GM18951 (cell line): ENCODE measurements at regions not wholly inside any gene's neighbourhood (a gene's known extent, or its start where the extent isn't known, plus 50 kb on each side); places are given as distances from the start of the nearest gene placed in this dataset.

Experiments used
- POLR2A ChIP-seq: IDR thresholded peaks from 4 replicates; pipeline ENCODE4 v1.6.1; 2011; ENCODE audit warnings: mild to moderate bottlenecking; ENCODE audit not compliant: insufficient read length, insufficient read depth; ENCODE audit errors: extremely low read depth
- in situ Hi-C: fragments of 300-500 bp; cut with MboI; formaldehyde crosslinking; loops from one replicate; pipeline ENCODE4 v1.12.0; 2022; ENCODE audit warnings: low sequenced_read_pairs, mixed read lengths, inconsistent platforms; ENCODE audit not compliant: unreplicated experiment

DNA sequence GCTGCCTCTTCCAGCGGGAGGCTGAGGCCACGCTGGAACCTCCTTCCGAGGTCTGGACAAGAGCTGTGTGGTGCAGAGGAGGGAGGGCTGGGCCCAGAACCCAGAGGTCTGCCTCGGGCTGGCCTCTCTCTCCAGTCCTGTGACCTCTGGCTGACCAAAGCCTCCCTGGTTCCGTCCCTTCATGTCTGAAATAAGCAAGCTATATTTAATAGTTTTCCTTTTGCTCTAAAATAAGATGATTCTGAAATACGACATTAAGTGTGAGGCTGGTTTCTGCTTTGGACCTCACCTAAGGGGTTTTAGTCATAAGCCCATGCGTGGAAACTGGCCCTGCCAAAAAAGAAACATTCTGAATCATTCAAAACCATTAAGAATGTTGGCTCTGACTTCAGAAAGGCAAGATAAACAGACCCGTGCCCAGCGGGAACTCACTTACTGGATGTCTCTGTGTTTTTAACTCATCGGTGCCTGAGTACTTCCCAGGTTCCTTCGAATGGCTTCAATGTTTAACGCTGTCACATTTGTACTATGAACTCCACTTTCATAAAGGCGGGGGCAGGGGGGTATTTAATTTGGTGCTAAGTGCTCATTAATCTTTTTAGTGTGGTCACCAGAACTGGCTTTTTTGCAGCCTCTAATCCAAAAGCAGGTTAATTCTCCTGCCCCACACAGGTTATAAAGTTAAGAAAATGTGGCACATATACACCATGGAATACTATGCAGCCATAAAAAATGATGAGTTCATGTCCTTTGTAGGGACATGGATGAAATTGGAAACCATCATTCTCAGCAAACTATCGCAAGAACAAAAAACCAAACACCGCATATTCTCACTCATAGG, 157.5 kb upstream of the KLF14 start:
- in situ Hi-C loops, result no loop called here
- no peak for TF ChIP-seq POLR2A

- in situ Hi-C loops, result no loop called here
- no peak for TF ChIP-seq POLR2A
Measured at GRCh38 chr7:130893441-130893894, 159.5 kb upstream of the KLF14 start.

- no peak for TF ChIP-seq POLR2A
- in situ Hi-C loops, result no loop called here
Measured at GRCh38 chr7:130894146-130894908, 160.3 kb upstream of the KLF14 start.

DNA sequence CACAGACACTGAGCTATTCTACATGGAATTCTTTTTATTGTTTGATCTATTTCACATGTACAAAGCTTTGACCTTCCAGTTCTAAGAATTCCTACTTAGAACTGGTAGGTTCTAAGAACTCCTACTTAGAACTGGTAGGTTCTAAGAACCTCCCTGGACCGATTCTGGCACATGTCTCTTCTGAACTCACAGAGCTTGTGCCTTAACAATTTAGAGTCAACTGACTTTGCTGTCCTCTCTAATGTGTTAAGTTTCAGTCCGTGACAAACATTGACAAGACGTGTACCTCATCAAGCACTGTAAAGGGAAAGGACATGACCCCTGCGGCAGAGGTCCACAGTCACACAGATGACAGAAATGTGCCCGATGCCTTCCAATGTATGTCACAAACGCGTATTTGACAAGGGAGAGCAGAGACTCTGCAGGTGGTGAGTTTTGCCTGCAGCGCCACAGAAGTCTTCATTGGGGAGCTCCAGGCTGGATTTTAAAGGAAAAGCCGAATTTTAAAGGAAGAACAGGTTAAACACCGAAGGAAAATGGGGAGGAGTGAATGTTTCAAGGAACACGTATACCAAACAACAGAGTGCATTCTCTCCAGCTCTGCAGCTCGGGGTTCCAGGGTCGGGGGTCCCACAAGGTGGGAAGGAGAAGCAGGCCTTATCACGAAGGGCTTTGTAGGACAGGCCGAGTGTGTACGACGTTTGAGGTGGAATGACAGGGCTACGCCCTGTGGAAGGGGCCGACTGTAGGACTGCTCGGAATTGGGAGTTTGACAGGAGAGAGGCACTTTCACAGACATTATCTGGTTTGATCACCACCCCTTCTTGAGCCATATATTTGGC, 161.1 kb upstream of the KLF14 start:
- TF ChIP-seq POLR2A, result no peak
- in situ Hi-C loops, result no loop called here

GRCh38 chr7:130896051-130896881, 162.3 kb upstream of the KLF14 start:
- in situ Hi-C loops, result no loop called here
- TF ChIP-seq POLR2A, result no peak

DNA sequence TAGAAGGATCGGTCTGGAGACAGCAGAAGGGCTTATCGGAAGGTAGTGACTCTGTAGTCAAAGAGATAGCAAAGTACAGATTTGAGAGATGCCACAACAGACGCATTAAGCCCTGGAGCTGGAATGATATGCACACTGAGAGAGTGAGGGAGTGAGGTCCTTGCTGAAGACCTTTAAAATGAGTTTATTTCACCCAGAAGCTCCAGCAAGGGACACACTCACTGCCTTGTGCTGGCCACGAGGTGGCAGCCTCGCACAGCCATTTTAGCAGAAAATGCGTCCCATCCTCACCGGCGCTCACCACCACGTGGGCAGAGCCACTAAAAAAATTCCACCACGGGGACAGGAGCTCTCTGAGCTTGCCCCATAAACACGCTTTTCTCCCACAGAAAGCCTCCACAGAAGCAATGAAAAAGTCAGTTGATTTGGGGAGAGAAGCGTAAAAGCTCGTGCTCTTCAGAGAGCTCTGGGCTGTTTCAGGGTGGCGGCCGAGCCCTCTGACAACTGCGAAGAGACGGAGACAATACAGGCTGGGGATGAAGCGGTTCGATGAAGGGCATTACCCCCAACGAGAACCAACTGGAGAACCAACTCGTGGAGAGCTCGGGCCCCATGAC, 163.0 kb upstream of the KLF14 start:
- TF ChIP-seq POLR2A, result no peak
- in situ Hi-C loops, result no loop called here

DNA sequence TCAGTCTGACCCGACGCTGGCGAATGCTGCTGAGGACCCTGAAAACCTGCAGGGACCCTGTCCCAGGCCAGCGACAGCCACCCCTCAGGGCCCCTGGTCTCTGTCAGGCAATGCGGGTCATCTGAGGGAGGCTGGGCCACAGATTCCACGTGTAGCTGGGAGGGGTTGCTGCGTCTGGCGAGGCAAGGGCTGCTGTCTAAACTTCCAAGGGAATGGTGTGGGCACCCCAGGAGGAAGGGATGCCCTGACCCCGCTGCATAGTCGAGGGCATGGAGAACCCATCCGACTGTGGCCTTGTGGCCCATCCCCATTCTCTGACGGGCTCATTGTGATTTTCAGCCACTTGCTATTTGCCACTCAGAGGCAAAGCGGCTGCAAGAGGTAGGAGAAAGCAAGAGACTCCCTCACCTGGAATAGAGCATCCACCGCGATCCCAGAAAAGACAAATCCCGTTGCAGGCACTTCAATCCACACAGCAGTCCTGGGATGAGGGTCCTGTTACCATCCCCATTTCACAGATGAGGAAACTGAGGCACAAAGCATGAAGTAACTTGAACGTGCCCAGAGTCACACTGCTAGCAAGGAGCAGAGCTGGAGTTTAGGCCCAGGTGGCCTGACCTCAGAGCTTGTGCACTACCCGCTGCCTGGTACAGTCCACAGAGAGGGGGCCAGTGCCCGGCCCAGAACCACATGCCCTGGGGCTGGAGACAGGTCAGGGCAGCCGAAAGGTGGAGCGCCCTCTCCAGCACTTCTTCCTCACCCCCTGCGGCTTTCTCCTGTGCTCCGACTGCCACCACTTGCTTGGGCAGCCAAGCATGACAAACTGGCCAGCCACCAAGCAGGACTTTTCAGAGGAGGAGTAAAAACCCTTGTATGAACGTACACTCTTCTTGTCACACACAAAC, 163.8 kb upstream of the KLF14 start:
- no peak for TF ChIP-seq POLR2A
- in situ Hi-C loops, result no loop called here

- no peak for TF ChIP-seq POLR2A
- in situ Hi-C loops, result no loop called here
Measured at GRCh38 chr7:130899071-130899560, 165.1 kb upstream of the KLF14 start.

GRCh38 chr7:130899638-130900401, 165.8 kb upstream of the KLF14 start:
- TF ChIP-seq POLR2A, result no peak
- in situ Hi-C loops, result no loop called here

GRCh38 chr7:130900471-130901076, 166.6 kb upstream of the KLF14 start:
- in situ Hi-C loops, result no loop called here
- TF ChIP-seq POLR2A, result no peak
